ENCODE measurements at regions not wholly inside any gene's neighbourhood (a gene's known extent, or its start where the extent isn't known, plus 50 kb on each side); places are given as distances from the start of the nearest gene placed in this dataset.

- DNase-seq (ENCODE audit: low spot score) = no peak
Measured at GRCh38 chr2:20110876-20111275, 59.4 kb upstream of the LAPTM4A start.

- no peak for DNase-seq (ENCODE audit: low spot score)
Measured at GRCh38 chr2:20110383-20110782, 59.0 kb upstream of the LAPTM4A start.

- DNase-seq (ENCODE audit: low spot score) = no peak
Measured at GRCh38 chr2:20108655-20109396, 57.4 kb upstream of the LAPTM4A start.

- DNase-seq (ENCODE audit: low spot score) = no peak
Measured at GRCh38 chr2:20107776-20108175, 56.3 kb upstream of the LAPTM4A start.

- no peak for DNase-seq (ENCODE audit: low spot score)
Measured at GRCh38 chr2:20107352-20107751, 55.9 kb upstream of the LAPTM4A start.

GRCh38 chr2:20106746-20107145 lies 55.3 kb upstream of the LAPTM4A start:
- peak; percentile 14 for DNase-seq (ENCODE audit: low spot score)

- no peak for DNase-seq (ENCODE audit: low spot score)
Measured at GRCh38 chr2:20104900-20105545, 53.6 kb upstream of the LAPTM4A start.

GRCh38 chr2:20103530-20103929 lies 52.1 kb upstream of the LAPTM4A start:
- no peak for DNase-seq (ENCODE audit: low spot score)

All from hematopoietic multipotent progenitor cell treated with erythropoietin and hydrocortisone succinate and interleukin-3 and kit ligand, for 15 days (in vitro differentiated cells).